Right forelimb (tissue), 1 donor: ENCODE measurements at regions not wholly inside any gene's neighbourhood (a gene's known extent, or its start where the extent isn't known, plus 50 kb on each side); places are given as distances from the start of the nearest gene placed in this dataset.
"Not testable (repeated sequence)": the region's sequence is repeated elsewhere in the genome, so short reads cannot be mapped to it uniquely, and the experiment has no call there.

Experiments used
- DNase-seq: peaks from one replicate; pipeline ENCODE4 v3.0.0-alpha.2; 2018

GRCh38 chr1:189313488-189313887 is 1164.2 kb downstream of the BRINP3 start:
- no peak for DNase-seq

- no peak for DNase-seq
Observed at GRCh38 chr1:189315035-189315901, 1162.4 kb downstream of the BRINP3 start.

GRCh38 chr1:189323091-189323490 is 1154.6 kb downstream of the BRINP3 start:
- DNase-seq: no peak

- not testable (repeated sequence) for DNase-seq
Observed at GRCh38 chr1:189331071-189331470, 1146.6 kb downstream of the BRINP3 start.

- DNase-seq: no peak
Observed at GRCh38 chr1:189336115-189337100, 1141.3 kb downstream of the BRINP3 start.

- no peak for DNase-seq
Observed at GRCh38 chr1:189349607-189350006, 1128.1 kb downstream of the BRINP3 start.

- DNase-seq: no peak
Observed at GRCh38 chr1:189350983-189351616, 1126.6 kb downstream of the BRINP3 start.

- no peak for DNase-seq
Observed at GRCh38 chr1:189351960-189352359, 1125.7 kb downstream of the BRINP3 start.

- no peak for DNase-seq
Observed at GRCh38 chr1:189356206-189356605, 1121.5 kb downstream of the BRINP3 start.

GRCh38 chr1:189357317-189357716 is 1120.3 kb downstream of the BRINP3 start:
- DNase-seq: no peak

- DNase-seq: no peak
Observed at GRCh38 chr1:189369612-189370011, 1108.1 kb downstream of the BRINP3 start.

GRCh38 chr1:189374816-189375215 is 1102.8 kb downstream of the BRINP3 start:
- DNase-seq: no peak

- DNase-seq: no peak
Observed at GRCh38 chr1:189405419-189405818, 1072.2 kb downstream of the BRINP3 start.

- no peak for DNase-seq
Observed at GRCh38 chr1:189409774-189410173, 1067.9 kb downstream of the BRINP3 start.

GRCh38 chr1:189424746-189425331 is 1052.8 kb downstream of the BRINP3 start:
- no peak for DNase-seq

GRCh38 chr1:189429610-189430009 is 1048.1 kb downstream of the BRINP3 start:
- no peak for DNase-seq

GRCh38 chr1:189431447-189431846 is 1046.2 kb downstream of the BRINP3 start:
- peak; percentile 38 for DNase-seq

GRCh38 chr1:189432753-189433152 is 1044.9 kb downstream of the BRINP3 start:
- DNase-seq: no peak

GRCh38 chr1:189434461-189434860 is 1043.2 kb downstream of the BRINP3 start:
- no peak for DNase-seq

GRCh38 chr1:189435398-189435797 is 1042.3 kb downstream of the BRINP3 start:
- DNase-seq: no peak

GRCh38 chr1:189438808-189439207 is 1038.9 kb downstream of the BRINP3 start:
- no peak for DNase-seq

GRCh38 chr1:189463166-189463565 is 1014.5 kb downstream of the BRINP3 start:
- DNase-seq: no peak

GRCh38 chr1:189496768-189497167 is 980.9 kb downstream of the BRINP3 start:
- no peak for DNase-seq
